HL-60/S4 treated with phorbol 12-myristate 13-acetate at 8.2 ng/mL for 4 days and 3 days (cell line): ENCODE measurements at regions not wholly inside any gene's neighbourhood (a gene's known extent, or its start where the extent isn't known, plus 50 kb on each side); places are given as distances from the start of the nearest gene placed in this dataset.
"Not testable (repeated sequence)": the region's sequence is repeated elsewhere in the genome, so short reads cannot be mapped to it uniquely, and the experiment has no call there.

Experiments used
- in situ Hi-C: fragments of 300-500 bp; cut with MboI; formaldehyde crosslinking; loops from 2 replicates; pipeline ENCODE4 v1.15.0; 2022; ENCODE audit warnings: low sequenced_read_pairs

DNA sequence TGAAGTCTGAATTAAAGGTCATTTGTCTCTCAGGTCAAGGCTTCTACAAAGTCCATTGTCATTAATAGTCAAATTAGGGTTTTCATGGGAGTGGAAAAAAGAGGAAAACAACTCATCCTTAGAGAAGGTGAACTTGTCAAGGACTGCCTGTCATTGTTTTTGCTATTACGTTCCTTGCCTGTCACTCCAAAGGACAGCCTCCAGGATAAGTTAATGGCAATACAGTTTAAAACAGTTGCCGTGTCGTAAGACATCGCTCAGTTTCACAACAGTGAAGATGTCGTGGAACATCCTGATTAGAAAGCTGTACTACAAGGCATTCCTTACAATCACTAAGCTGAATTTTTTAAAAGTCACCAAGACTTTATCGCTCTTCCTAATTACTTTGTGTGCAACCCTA, 466.8 kb upstream of the SMIM31 start:
- in situ Hi-C loops, result no loop called here

DNA sequence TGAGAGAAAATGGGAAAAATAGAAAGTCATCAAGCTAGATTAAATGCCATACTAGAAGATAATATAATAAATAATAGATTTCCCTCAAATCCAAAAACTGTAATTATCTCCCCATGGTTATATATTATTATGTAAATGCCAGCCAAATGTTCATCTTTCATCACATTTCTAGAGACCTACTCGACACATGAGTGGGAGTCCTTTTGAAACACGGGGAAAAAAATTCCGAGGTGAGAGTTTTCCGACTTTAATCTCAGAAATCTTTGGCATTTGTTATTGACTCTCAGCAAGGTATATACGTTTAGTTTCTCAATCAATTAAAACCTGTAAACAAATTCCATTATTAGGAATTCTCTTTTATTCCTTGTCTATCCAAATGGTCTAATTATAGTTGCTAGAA, 465.4 kb upstream of the SMIM31 start:
- in situ Hi-C loops, result no loop called here

DNA sequence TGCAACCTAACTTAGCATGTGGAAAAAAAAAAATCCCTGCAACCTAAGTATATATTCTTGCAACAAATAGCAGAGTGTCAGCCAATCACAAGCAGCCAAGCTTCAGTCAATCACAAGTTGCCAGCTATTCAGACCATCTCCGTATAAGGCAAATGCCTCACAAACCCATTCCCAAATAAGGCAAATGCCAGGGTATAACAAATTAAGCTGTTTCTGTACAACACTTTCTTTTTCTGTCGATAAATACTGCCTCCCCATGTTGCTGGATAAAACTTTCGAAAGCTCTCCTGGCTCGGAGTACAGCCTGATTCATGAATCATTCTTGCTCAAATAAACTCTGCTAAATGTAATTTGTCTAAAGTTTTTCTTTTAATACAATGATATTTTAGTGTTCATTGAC, 460.7 kb upstream of the SMIM31 start:
- in situ Hi-C loops, result no loop called here

DNA sequence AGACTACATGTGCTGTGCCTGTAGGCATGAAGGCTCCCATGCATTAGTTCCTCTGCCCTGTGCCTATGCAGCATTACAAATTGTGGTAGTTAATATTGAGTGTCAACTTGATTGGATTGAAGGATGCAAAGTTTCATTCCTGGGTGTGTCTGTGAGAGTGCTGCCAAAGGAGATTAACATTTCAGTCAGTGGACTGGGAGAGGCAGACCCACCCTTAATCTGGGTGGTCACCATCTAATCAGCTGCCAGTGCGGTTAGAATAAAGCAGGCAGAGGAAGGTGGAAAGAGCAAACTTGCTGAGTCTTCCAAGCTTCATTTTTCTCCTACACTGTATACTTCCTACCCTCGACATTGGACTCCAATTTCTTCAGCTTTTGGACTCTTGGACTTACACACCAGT, 460.2 kb upstream of the SMIM31 start:
- in situ Hi-C loops, result no loop called here

DNA sequence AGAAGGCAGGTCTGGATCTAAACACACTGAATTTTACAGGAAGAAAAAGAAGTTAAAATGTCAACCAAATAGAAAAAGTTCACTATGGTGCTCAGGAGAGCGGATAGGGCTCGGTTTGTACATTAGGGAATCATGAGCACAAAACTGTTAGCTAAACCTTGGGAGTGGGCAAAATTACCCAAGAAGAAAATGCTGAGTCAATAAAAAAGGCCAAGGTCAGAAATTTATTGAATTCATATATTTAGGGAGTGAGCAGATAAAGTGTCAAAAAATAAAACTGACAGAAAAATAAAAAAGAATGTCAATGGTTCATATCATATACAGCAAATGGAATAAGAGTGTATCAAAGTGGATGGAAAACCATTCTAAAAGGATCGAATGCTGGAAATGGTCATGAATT, 452.5 kb upstream of the SMIM31 start:
- in situ Hi-C loops, result no loop called here

DNA sequence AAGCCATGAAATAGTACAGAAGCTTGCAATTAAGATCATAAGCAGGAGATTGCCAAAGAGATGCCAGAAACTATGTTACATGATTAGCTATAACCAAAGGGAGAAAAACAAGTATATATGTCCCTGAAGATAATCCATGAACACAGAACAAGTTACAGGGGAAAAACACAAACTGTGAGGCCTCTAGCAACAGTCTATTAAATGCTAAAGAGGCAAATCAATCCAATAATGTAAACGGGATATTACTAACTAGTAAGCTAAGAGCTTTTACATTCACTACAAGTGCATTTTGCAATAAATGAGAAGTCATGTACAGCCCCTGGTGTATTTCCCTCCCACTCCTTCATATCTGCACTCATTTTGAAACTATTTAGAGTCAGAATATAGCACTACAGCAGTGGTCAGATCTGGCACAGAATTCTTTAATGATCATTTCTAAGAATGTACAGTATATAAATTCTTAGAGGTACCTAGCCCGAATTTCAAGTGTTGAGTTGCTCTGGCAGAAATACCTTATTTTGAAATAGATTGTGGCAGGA, 449.8 kb upstream of the SMIM31 start:
- in situ Hi-C loops, result no loop called here

DNA sequence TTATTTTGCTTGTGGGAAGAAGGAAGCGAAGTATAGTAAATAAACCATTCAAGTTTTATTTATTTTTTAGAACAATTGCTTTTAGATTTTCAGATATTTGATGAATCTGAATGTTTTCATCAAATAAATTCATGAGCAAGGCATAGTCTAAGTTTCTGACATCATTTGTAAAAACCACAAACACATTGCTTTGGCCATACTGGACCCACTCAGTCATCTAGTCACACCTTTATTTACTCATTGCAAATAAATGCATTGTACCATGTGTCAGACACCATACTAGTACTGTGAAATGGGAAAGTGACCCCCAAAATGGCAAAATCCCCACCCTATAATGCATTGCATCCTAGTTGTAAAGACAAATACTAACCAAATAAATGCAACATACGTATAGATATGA, 449.1 kb upstream of the SMIM31 start:
- in situ Hi-C loops, result no loop called here

DNA sequence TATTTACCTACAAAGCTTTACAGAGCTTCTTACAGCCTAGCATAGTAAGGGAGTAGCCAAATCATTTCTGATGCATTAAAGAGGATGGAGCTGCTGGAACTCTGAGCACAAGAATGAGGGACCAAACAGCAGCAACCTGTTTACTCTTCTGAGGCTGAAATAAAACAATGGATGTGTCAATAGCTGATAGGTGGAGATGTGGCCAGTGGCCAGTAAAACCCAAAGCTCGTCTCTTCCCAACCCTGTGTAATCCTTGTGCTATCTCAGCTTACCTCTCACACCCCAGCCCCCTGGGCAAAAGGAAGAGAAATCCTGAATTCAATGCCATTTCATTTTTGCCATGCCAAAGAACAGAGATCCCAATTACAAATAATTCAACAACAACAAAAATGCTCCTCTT, 446.7 kb upstream of the SMIM31 start:
- in situ Hi-C loops, result no loop called here

DNA sequence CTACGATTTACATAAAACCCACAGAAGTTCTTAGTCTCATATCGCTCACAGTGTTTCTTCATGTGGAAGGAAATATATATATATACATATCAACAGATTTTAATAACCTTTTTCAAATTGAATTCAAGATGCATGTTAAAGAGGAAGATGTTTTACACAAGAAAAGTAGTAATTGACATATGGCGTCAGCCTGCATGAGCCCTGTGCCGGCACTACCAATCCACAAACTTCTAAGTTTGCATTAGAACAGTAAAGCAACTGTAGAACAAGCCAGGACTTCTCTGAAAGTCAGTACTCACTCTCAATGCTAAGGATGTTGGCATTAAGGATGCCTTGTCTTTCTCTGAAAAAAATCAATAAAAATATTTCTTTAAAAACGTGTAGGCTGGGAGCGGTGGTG, 441.3 kb upstream of the SMIM31 start:
- in situ Hi-C loops, result no loop called here

DNA sequence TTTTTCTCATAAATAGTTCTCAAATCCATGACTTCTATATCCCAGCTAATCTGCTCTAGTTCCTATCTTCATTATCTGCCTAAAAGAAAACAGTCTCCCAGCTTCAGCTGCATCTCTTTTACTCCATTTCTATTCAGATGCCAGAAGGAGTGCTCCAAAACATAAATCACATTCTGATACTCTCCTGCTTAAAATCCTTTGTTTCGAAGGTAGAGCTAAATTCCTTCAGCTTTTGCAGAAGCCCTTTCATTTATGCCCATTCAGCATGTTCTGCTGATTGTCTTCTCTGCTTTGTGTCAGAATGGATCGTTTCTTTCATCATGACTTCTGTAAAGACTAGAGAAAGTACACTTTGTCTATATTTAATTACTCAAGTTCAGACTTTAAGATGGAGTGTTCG, 440.1 kb upstream of the SMIM31 start:
- in situ Hi-C loops, result no loop called here

DNA sequence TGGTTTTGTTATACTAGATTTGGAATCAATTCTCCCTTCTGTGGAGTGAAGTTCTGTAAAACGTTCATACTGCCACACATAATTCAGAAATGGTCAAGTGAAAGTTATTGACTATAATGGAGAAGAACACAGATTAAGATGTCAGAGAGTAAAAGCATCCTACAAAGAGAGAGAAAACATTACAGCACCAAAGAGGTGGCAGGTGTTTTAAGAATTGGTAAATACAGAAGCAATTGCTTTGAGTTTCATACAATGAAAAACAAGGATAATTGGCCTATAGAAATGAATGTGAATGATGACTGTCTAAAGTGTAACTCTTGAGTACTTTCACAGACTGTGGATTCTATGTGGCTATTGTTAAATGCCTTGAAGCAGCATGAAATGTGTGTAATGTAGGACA, 435.6 kb upstream of the SMIM31 start:
- in situ Hi-C loops, result no loop called here

DNA sequence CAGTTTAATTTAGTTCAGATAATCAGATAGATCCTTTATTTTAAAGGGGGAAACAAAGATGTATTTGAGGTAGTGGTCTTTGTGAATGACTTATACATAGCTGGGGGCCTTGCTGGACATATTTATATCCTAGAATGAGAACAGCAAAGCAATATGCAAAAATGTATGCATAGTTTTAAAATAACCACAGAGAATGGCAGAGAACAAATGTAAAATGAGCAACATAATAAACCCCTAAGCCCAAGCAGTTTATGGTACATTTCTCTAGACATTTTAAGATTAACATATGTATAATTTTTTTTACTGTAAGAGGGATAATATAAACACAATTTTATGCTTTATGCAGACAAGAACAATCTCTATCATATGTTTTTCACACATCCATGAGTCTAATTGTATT, 434.2 kb upstream of the SMIM31 start:
- in situ Hi-C loops, result no loop called here

DNA sequence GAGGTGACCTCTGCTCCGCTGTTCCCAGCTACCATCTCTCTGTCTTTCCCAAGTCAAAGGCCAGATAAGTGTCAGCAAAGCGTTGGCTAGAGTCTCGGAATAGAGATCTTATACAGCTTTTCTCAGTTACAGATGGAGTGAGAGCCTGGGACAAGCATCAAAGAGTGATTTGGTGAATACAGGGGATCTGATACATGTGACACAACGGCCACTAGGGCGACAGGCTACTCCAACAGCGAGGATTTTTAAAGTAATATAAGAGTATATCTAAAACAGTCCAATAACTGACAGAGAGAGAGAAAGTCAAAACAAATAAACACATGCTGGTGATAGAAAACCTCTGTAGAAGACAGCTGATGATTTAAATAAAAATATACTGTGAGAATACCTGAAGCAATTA, 433.1 kb upstream of the SMIM31 start:
- in situ Hi-C loops, result no loop called here

DNA sequence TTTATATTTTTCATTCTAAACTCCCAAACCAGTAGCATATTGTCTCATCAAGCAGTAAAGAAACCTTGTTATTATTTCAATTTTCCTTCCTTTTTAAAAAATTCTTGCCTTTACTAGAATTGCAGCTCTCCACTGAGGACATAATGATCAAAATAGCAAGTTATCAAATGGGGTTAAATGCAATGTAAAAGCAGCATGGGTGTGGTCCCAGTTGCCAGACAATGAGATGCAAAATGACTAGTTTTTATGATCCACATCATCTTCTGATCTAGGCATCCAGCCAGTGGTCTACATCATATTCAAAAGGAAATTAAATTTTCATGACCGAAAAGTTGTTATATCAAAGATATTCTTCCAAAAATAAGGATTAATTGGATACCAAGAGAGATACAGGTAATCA, 427.9 kb upstream of the SMIM31 start:
- in situ Hi-C loops, result no loop called here

DNA sequence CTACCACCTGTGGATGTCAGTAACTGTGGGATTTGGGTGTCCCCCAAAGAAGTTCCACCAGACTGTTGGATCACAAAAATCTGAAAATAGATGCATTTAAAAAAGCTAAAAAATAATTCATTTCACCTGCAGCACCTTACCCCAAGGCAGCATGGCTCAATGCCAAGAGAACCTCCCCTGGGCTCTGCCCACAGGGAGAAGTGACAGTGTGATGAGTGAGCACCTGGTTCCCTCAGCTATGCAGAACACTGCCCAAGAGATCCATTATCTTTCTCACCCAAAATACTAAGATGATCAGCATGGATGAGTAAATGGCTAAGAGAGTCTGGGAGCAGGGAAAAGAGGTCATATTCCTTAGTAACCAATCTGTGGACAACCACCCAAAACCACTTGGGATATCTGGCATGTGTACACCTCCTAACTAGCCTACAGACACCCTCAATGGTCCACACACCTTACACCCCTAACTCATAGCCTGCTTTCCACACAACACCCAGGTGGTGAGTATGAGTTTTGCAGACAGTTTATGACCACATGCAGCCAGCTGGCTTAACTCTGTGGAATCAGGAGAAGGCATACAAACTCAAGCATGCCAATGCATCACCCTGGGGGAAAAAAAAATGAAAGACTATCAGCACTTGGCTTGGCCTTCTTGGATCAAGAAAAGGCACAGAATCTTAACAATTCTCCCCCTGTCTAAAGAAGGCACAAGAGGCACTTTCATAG, 416.5 kb upstream of the SMIM31 start:
- in situ Hi-C loops, result no loop called here

DNA sequence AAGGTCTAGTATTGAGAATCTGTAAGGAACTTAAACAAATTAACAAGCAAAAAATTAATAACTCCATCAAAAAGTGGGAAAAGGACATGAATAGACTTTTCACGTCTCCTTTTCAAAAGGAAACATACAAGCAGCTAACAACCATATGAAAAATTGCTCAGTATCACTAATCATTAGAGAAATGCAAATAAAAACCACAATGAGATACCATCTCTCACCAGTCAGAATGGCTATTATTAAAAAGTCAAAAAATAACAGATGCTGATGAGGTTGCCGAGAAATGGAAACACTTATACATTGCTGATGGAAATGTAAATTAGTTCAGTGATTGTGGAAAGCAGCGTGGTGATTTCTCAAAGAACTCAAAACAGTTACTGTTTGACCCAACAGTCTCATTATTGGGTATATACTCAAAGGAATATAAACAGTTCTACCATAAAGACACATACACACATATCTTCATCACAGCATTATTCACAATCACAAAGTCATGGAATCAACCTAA, 410.4 kb upstream of the SMIM31 start:
- in situ Hi-C loops, result no loop called here

DNA sequence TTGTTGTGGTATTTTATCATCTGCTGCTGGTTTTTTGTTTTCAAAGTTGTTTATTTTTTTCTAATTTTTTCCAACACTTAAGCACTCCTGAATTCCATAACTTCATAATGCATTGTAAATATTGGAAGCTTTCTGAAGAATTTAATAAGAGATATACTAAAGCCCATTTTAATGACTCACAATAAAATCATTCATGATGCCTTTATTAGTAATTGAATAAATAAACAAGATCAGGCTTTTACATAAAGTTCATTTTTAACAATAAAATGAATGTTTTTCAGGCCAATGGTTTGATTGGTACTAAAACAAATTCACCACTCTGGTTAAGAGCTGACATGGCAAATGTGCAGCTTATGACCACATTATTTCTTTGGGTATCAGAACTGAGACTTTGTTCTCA, 408.2 kb upstream of the SMIM31 start:
- in situ Hi-C loops, result no loop called here

DNA sequence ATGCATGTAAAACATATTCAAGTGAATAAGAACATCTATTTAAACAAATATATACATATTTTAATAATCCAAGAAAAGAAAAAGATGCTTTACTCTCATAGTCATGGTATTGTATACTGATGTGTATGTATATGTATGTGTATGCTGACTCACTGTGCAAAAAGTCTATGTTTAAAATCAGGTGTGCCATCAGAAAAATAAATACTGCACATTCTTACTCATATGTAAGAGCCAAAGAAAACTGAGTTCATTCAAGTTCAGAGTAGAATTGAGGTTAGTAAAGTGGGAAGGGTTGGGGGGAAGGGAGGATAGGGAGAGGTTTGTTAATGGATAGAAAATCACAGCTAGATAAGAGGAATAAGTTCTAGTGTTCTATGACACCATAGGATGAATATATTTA, 403.9 kb upstream of the SMIM31 start:
- in situ Hi-C loops, result no loop called here

DNA sequence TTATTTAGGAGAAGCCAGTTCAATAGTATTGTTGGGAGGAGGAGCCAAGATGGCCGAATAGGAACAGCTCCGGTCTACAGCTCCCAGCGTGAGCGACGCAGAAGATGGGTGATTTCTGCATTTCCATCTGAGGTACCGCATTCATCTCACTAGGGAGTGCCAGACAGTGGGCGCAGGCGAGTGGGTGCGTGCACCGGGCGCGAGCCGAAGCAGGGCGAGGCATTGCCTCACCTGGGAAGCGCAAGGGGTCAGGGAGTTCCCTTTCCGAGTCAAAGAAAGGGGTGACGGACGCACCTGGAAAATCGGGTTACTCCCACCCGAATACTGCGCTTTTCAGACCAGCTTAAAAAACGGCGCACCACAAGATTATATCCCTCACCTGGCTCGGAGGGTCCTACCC, 403.2 kb upstream of the SMIM31 start:
- in situ Hi-C loops, result not testable (repeated sequence)

DNA sequence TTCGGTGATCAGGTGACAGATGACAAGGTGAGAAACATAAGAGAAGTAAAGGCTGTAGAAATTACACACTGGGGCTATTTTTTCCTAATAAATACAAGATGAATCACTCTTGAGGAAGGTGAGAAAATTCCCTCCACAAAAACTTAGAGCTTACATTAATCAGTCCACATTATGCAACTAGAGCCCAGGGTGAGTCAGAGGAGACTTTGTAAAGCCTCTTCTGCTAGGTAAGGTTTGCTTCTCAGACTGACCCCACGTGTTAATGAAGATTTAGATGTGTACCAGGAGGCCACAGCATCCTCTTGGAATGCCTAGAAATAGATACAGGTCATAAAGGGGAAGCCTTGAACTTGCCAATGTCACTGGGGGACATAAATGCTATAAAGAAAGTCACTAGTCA, 396.0 kb upstream of the SMIM31 start:
- in situ Hi-C loops, result no loop called here

DNA sequence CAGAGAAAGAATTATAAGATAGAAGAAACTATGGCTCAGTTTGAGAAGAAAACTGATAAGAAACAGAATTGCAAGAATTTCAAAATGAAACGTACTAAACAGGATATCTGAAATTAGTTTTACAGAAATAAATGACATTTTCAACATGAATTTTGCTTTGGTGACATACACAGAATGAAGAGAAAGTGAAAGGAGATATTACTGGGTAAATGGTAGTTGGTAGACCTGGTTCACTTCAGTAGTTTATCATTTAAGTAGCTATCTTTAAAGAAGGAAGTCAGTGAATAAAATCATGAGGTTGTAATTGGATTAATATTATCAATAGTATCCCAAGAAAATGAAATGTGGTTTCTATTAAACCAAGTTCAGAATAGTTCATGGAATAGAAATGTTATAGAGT, 395.5 kb upstream of the SMIM31 start:
- in situ Hi-C loops, result no loop called here

DNA sequence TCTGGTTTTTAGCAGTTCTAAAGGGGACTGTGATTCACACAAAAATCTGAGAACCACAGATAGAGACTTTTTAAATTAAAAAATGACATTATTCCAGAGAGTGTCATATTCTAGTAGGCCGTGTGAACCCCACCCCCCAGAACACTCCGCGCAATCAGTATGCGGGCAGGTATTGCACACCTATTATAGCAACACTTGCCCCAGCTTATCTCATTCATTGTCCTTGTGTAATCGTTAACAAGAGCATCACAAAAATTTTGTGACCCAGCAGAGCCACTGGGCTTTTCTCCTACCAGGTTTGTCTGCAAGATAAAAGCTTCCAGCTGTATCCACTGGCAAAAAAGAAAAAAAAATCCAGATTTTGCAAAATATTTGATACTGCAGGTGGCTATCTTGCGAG, 394.1 kb upstream of the SMIM31 start:
- in situ Hi-C loops, result no loop called here

DNA sequence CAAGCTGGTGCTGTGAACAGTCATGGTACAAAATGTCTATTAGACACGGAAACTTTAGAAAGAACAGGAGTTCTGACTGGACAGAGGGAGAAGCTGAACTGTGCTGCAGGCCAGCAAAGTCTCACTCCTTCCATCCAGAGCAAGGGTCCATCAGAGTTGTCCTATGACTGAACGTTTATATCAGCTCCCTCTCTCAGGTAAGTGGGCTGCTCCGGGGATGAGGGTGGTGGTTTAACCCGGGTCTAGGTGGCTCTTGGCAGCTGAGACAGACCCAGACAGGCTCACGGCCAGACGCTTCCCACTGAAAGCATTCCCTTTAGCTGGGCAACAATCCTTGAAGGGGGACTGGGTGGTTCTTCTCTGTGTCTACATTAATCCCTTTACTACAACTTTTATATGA, 385.0 kb upstream of the SMIM31 start:
- in situ Hi-C loops, result no loop called here
